ENCODE measurements at regions not wholly inside any gene's neighbourhood (a gene's known extent, or its start where the extent isn't known, plus 50 kb on each side); places are given as distances from the start of the nearest gene placed in this dataset.

- TF ChIP-seq, protein P1, sequence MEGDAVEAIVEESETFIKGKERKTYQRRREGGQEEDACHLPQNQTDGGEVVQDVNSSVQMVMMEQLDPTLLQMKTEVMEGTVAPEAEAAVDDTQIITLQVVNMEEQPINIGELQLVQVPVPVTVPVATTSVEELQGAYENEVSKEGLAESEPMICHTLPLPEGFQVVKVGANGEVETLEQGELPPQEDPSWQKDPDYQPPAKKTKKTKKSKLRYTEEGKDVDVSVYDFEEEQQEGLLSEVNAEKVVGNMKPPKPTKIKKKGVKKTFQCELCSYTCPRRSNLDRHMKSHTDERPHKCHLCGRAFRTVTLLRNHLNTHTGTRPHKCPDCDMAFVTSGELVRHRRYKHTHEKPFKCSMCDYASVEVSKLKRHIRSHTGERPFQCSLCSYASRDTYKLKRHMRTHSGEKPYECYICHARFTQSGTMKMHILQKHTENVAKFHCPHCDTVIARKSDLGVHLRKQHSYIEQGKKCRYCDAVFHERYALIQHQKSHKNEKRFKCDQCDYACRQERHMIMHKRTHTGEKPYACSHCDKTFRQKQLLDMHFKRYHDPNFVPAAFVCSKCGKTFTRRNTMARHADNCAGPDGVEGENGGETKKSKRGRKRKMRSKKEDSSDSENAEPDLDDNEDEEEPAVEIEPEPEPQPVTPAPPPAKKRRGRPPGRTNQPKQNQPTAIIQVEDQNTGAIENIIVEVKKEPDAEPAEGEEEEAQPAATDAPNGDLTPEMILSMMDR (IDR thresholded peaks at IDR 0.05; ENCODE audit: low read depth, low read length, missing control alignments) = no peak
Measured at GRCh38 chr4:152234571-152234970, 301.3 kb downstream of the FBXW7 start.

GRCh38 chr4:152232271-152232670 is 303.6 kb downstream of the FBXW7 start:
- H3K27me3 ChIP-seq (replicated peaks) = no peaks in the 10 kb centered on the region
- H3K4me3 ChIP-seq (ENCODE audit: low read depth, low read length) = no peak overlapping the region
- TF ChIP-seq, protein P1 (IDR thresholded peaks at IDR 0.05; ENCODE audit: low read depth, low read length, missing control alignments) = no peak
- no peak overlapping the region for H3K27ac ChIP-seq
- no peak for DNase-seq
- H3K36me3 ChIP-seq (replicated peaks) = no peaks in the 10 kb centered on the region
- in situ Hi-C loops (cut with HindIII; ENCODE audit: low pct_ligation_motif_present, low sequenced_read_pairs) = no loop called here

More at GRCh38 chr4:152234571-152234970, 301.3 kb downstream of the FBXW7 start:
- no peaks in the 10 kb centered on the region for H3K36me3 ChIP-seq (replicated peaks)
- H3K27me3 ChIP-seq (replicated peaks) = no peaks in the 10 kb centered on the region
- no peak overlapping the region for H3K4me3 ChIP-seq (ENCODE audit: low read depth, low read length)
- no peak overlapping the region for H3K27ac ChIP-seq
- no peak for DNase-seq
- in situ Hi-C loops (cut with HindIII; ENCODE audit: low pct_ligation_motif_present, low sequenced_read_pairs) = no loop called here

GRCh38 chr4:152229782-152230289 is 306.1 kb downstream of the FBXW7 start:
- no peak overlapping the region for H3K27ac ChIP-seq
- in situ Hi-C loops (cut with HindIII; ENCODE audit: low pct_ligation_motif_present, low sequenced_read_pairs) = no loop called here
- TF ChIP-seq, protein P1 (IDR thresholded peaks at IDR 0.05; ENCODE audit: low read depth, low read length, missing control alignments) = no peak
- H3K4me3 ChIP-seq (ENCODE audit: low read depth, low read length) = no peak overlapping the region
- DNase-seq = no peak
- no peaks in the 10 kb centered on the region for H3K36me3 ChIP-seq (replicated peaks)
- H3K27me3 ChIP-seq (replicated peaks) = no peaks in the 10 kb centered on the region

DNA sequence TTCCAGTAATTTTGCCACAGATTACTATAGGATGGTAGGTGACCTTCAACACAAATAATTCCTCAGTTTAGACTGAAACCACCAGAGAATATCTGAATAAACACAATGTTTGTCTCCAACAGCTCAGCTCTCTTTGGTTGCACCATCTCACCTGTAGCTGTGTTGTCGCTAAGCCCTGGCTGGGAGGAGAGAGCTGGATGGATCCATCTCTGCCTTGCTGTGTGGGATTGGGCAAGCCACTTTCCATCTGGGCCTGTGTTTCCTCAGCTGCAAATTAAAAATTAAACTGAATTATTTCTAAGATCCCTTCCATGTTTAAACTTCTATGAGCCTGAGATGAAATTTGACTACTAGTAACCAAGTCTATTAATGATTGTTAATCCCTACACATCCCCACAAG is 310.2 kb downstream of the FBXW7 start:
- Histone ChIP-seq H3K27me3 (replicated peaks) (no peaks in the 10 kb centered on the region), H3K27ac (no peak overlapping the region), H3K36me3 (replicated peaks) (no peaks in the 10 kb centered on the region), H3K4me3 (ENCODE audit: low read depth, low read length) (no peak overlapping the region)
- in situ Hi-C loops (cut with HindIII; ENCODE audit: low pct_ligation_motif_present, low sequenced_read_pairs) = no loop called here
- TF ChIP-seq, protein P1 (IDR thresholded peaks at IDR 0.05; ENCODE audit: low read depth, low read length, missing control alignments) = no peak
- DNase-seq = no peak

DNA sequence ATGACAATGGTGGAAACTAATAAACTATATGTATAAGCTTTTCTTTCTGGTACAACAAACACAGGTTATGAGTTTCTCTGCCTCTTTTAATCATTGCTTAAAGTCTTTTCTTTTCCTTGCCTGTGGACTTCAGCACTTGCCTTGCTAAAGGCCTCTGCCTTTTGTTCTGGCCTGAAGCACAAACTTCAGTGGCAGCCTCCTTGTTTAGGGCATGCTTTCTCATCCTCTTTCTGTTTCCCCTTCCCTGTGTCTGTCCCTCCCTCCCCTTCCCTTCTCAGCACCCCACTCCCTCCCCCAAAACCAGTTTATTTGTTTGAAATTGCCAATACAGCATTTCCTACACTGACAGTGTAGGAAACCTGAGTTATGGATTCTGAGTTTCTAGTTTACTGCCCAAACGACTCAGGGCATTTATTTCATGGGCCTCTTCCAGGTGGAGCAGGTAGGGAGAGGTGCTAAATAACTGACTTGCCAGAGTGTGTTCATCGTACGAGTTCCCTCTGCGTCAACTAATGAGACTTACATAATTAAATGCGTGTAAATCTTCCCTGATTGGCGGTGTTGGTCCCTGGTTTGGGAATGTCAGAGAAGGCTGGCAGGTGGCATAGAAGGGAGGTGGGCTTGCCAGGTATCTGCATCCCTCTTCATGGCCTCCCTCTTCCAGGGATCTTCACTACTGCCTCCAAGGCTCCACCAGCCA is 311.0 kb downstream of the FBXW7 start:
- in situ Hi-C loops (cut with HindIII; ENCODE audit: low pct_ligation_motif_present, low sequenced_read_pairs) = no loop called here
- no peak overlapping the region for H3K27ac ChIP-seq
- no peak for DNase-seq
- H3K27me3 ChIP-seq (replicated peaks) = no peaks in the 10 kb centered on the region
- no peak overlapping the region for H3K4me3 ChIP-seq (ENCODE audit: low read depth, low read length)
- no peaks in the 10 kb centered on the region for H3K36me3 ChIP-seq (replicated peaks)
- TF ChIP-seq, protein P1 (IDR thresholded peaks at IDR 0.05; ENCODE audit: low read depth, low read length, missing control alignments) = no peak

DNA sequence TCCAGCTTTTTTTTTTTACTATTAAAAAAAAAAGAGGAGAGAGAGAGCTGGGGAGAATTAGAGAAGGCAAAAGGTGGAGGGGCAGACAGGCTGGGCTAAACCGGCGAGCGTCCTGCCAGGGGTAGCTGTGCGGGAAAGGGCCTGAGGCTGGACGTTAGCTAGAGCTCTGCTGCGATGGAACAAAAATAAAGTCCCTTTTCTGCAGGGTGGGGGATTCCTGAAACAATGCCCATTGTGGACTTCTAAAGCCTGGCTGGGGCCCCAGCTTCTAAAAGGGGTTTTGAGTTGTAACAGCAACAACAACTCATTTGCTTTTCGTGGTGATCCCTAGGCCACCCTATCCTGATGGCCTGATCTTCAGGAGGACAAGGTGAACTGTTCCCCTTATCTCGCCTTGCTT is 311.7 kb downstream of the FBXW7 start:
- Histone ChIP-seq H3K4me3 (ENCODE audit: low read depth, low read length) (no peak overlapping the region), H3K36me3 (replicated peaks) (no peaks in the 10 kb centered on the region), H3K27ac (no peak overlapping the region), H3K27me3 (replicated peaks) (no peaks in the 10 kb centered on the region)
- TF ChIP-seq, protein P1 (IDR thresholded peaks at IDR 0.05; ENCODE audit: low read depth, low read length, missing control alignments) = no peak
- in situ Hi-C loops (cut with HindIII; ENCODE audit: low pct_ligation_motif_present, low sequenced_read_pairs) = no loop called here
- DNase-seq = no peak
